ENCODE measurements at regions not wholly inside any gene's neighbourhood (a gene's known extent, or its start where the extent isn't known, plus 50 kb on each side); places are given as distances from the start of the nearest gene placed in this dataset.

DNA sequence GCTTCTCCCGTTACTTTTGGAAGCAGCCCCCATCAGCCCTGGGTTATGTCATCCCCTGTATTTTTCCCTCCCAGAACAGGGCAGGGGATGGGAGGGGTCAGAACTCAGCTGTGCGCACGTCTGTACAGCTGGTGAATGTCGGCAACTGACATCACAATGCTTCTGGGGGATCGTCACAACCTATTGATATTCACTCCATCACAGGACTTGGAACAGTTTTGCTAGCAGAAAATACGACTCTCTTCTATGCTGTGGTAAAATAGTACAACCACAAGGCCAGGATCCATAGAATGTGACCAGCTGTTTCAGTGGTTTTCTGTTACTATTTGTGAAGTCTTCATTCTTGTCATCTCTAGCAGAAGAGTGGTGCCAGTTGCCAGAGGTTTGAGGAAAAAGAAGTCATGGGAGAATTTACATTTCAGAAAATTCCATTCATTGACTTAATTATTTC is 77.1 kb upstream of the KLF4 start:
- Histone ChIP-seq H3K27me3 (ENCODE audit: insufficient read depth in 3 of 3, low read length in 2 of 3) (no peaks in the 10 kb centered on the region), H3K4me3 (no peak overlapping the region), H3K36me3 (ENCODE audit: insufficient read depth in 1 of 2, low read depth in 1 of 2) (no peaks in the 10 kb centered on the region), H3K9me3 (no peaks in the 10 kb centered on the region), H3K27ac (no peak overlapping the region), H3K4me1 (no peaks in the 10 kb centered on the region)
- WGBS, 3 donors, result 38 to 59% (median 41%) methylated on average over 6 of the region's 6 CpGs
- DNase-seq (no peak), ATAC-seq (no peak)
- TF ChIP-seq, protein P1, sequence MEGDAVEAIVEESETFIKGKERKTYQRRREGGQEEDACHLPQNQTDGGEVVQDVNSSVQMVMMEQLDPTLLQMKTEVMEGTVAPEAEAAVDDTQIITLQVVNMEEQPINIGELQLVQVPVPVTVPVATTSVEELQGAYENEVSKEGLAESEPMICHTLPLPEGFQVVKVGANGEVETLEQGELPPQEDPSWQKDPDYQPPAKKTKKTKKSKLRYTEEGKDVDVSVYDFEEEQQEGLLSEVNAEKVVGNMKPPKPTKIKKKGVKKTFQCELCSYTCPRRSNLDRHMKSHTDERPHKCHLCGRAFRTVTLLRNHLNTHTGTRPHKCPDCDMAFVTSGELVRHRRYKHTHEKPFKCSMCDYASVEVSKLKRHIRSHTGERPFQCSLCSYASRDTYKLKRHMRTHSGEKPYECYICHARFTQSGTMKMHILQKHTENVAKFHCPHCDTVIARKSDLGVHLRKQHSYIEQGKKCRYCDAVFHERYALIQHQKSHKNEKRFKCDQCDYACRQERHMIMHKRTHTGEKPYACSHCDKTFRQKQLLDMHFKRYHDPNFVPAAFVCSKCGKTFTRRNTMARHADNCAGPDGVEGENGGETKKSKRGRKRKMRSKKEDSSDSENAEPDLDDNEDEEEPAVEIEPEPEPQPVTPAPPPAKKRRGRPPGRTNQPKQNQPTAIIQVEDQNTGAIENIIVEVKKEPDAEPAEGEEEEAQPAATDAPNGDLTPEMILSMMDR (IDR thresholded peaks at IDR 0.05), result no peak
- intact Hi-C loops (cut with DNase I), result loop anchor here in 1 of 2 donors (10.0 kb wide), 1 partner anchor 62 kb away; no protein-coding TSS in a partner anchor

DNA sequence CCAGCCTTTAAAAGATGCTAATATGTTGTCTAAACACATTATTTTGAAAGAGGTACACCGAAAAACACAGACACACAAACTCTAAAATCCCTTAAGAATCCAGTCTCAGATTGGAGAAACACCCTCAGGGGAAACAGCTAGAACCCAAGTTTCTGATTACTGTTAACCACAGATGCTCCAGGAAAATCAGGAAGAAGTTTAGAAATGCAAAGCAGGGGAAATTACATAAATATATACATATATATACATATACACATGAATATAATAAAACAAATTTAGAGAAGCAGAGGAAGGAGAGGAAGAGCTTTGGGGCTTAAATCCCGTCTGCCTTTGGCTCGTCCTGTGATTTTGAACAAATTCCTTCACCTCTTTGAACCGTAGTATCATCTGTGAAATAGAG is 73.2 kb upstream of the KLF4 start:
- no peaks in the 10 kb centered on the region for H3K27me3 ChIP-seq (ENCODE audit: insufficient read depth in 3 of 3, low read length in 2 of 3)
- H3K27ac ChIP-seq, result no peak overlapping the region
- no peaks in the 10 kb centered on the region for H3K9me3 ChIP-seq
- no peak overlapping the region for H3K4me3 ChIP-seq
- no peaks in the 10 kb centered on the region for H3K36me3 ChIP-seq (ENCODE audit: insufficient read depth in 1 of 2, low read depth in 1 of 2)
- WGBS, 3 donors, result 92 to 93% (median 92%) methylated on average over 4 of the region's 4 CpGs
- intact Hi-C loops (cut with DNase I), result loop anchor here in 1 of 2 donors (10.0 kb wide), 1 partner anchor 58 kb away; no protein-coding TSS in a partner anchor
- no peaks in the 10 kb centered on the region for H3K4me1 ChIP-seq
- DNase-seq (no peak), ATAC-seq (no peak)
- TF ChIP-seq, protein P1 (IDR thresholded peaks at IDR 0.05), result no peak

DNA sequence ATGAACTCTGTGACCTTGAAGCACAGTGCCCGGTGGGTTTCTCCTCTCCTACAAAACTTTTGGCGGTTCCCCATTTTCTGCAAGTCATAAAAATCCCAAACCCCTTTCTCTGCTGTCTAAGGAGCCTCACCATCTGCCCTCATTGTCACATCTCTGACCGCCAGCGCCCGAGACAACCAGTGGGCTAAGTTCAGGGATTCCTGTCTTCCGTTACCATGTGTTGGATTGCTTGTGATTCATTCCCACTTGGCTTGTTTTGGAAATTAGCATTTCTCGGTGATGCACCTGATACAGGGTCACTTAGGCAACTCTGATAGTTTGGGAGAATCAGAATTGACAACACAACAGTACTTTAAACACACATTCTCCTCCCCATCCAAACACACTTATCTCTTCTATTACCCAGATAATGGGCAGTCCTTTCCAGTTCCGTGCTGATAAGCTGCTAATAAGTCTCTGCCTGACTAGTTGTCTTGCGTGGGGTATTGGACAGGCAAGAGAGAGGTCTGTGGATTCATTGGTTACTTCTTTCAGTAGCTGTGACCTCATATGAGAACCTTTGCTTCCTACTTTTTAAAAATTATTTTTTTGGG is 70.0 kb upstream of the KLF4 start:
- Histone ChIP-seq H3K4me1 (no peaks in the 10 kb centered on the region), H3K27me3 (ENCODE audit: insufficient read depth in 3 of 3, low read length in 2 of 3) (no peaks in the 10 kb centered on the region), H3K27ac (no peak overlapping the region), H3K36me3 (ENCODE audit: insufficient read depth in 1 of 2, low read depth in 1 of 2) (no peaks in the 10 kb centered on the region), H3K4me3 (no peak overlapping the region), H3K9me3 (no peaks in the 10 kb centered on the region)
- ATAC-seq (no peak), DNase-seq (no peak)
- TF ChIP-seq, protein P1 (IDR thresholded peaks at IDR 0.05), result no peak
- intact Hi-C loops (cut with DNase I), result loop anchor here in 1 of 2 donors (10.0 kb wide), 1 partner anchor 55 kb away; no protein-coding TSS in a partner anchor
- WGBS, 3 donors, result 85 to 91% (median 85%) methylated on average over 9 of the region's 9 CpGs

DNA sequence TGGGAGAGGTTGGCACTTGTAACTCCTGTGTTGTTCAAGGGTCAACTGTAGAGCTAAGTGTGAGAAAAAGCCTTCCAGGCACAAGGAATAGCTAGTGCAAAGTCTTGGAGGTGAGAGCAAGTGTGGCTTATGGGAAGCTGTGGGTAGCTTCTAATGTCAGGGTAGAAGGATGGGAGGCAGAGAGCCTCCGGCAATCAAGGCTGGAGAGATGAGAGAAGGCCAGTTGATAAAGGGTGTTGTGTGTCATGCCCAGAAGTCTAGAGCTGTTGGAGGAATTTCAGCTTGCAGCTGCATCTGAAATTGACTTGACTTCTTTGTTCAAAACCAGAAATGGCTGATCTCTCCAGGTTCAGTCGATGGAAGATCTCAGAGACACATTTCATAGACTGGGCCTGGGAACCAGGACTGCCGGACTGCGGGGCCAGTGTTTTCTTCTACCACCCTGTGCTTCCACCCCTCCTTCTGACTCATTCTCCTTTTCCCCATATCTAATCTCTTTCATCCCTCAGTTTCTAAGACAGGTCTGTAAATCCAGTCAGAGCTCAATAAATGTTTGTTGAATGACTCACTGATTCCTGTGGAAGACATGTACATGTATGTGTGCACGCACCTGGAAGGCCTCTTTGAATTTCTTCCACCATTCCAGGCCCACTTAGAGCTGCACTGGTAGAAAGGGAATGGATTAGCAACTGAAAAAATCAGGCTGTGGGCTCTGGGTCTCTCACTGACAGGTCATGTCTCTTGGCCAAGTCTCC is 67.8 kb upstream of the KLF4 start:
- no peaks in the 10 kb centered on the region for H3K4me1 ChIP-seq
- TF ChIP-seq, protein P1 (IDR thresholded peaks at IDR 0.05), result no peak
- no peaks in the 10 kb centered on the region for H3K9me3 ChIP-seq
- no peak overlapping the region for H3K27ac ChIP-seq
- no peak for ATAC-seq
- DNase-seq, result no peak
- no peaks in the 10 kb centered on the region for H3K36me3 ChIP-seq (ENCODE audit: insufficient read depth in 1 of 2, low read depth in 1 of 2)
- intact Hi-C loops (cut with DNase I), result no loop called here
- H3K4me3 ChIP-seq, result no peak overlapping the region
- 72 to 96% (median 93%) methylated on average over 5 of the region's 5 CpGs for WGBS, 3 donors
- H3K27me3 ChIP-seq (ENCODE audit: insufficient read depth in 3 of 3, low read length in 2 of 3), result no peaks in the 10 kb centered on the region
